ENCODE measurements at regions not wholly inside any gene's neighbourhood (a gene's known extent, or its start where the extent isn't known, plus 50 kb on each side); places are given as distances from the start of the nearest gene placed in this dataset.
A peak's percentile ranks its signal among the peaks of the same experiment; 100 is the strongest.

DNA sequence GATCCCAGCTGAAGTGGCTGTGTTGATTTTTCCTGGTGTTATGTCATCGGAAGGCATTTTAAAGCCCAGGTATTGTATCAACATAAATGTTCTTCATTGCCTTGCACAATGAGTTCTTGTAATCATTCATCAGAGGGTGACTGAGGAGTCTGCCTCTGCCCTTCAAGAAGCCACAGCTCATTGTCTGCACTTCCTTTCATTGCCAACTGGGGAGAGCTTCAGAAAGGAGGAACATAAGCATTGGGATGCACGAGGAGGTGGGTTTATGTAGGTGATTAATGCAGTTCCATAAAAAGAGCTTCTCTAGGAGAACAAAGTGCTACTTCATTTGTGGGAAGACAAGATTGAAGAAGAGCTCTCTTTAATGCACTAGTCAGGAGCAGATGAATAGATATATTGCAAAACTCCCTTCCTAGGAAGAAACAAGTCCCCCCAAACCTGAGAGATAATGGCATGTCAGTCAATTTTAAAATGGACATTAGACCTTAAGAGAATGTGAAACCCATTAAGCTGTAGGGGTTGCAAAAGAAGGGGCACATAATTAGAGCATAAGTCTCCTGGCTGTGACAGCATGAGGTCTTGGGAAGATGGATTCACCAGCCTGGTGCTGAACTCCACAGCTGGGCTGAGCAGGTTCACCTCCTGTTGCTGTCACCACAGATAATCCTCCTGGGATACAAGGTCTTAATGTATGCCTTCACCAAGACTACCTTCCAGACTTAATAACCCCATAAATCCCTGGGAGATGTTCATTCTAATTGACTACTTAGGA is 124.6 kb downstream of the BACH1 start:
- H3K4me2 ChIP-seq (replicated peaks; ENCODE audit: extremely low read depth, low read length, poor library complexity, severe bottlenecking) = no peak overlapping the region
- H3K27ac ChIP-seq (ENCODE audit: low read depth in 1 of 2, low read length in 2 of 2) = no peak overlapping the region
- Mint-ChIP-seq H3K27me3 (ENCODE audit: low read depth in 3 of 3) (no peaks in the 10 kb centered on the region), H3K9me3 (peaks cover 0 to 3% (median 1%) of the 10 kb centered on the region in 7 donors), H3K4me3 (no peak overlapping the region), H3K4me1 (peaks cover 7% of the 10 kb centered on the region), H3K36me3 (peaks cover 8 to 16% of the 10 kb centered on the region in 2 donors), H3K27ac (peak overlapping the region in 3 of 7 donors; percentile 10 to 48 (median 15))
- intact Hi-C loops (cut with micrococcal nuclease) = no loop called here
- H3K9me3 ChIP-seq (replicated peaks in 1 of 2; ENCODE audit: control insufficient read depth in 1 of 2, insufficient read depth in 1 of 2, low read length in 2 of 2) = no peaks in the 10 kb centered on the region
- no peak overlapping the region for H3K9ac ChIP-seq (ENCODE audit: insufficient read depth, low read length, poor library complexity, severe bottlenecking)
- no peak overlapping the region for H2AFZ ChIP-seq (ENCODE audit: insufficient read depth, low read depth, low read length, poor library complexity, severe bottlenecking)
- TF ChIP-seq, protein P1, sequence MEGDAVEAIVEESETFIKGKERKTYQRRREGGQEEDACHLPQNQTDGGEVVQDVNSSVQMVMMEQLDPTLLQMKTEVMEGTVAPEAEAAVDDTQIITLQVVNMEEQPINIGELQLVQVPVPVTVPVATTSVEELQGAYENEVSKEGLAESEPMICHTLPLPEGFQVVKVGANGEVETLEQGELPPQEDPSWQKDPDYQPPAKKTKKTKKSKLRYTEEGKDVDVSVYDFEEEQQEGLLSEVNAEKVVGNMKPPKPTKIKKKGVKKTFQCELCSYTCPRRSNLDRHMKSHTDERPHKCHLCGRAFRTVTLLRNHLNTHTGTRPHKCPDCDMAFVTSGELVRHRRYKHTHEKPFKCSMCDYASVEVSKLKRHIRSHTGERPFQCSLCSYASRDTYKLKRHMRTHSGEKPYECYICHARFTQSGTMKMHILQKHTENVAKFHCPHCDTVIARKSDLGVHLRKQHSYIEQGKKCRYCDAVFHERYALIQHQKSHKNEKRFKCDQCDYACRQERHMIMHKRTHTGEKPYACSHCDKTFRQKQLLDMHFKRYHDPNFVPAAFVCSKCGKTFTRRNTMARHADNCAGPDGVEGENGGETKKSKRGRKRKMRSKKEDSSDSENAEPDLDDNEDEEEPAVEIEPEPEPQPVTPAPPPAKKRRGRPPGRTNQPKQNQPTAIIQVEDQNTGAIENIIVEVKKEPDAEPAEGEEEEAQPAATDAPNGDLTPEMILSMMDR (IDR thresholded peaks at IDR 0.05) = no peak
- no peaks in the 10 kb centered on the region for H4K20me1 ChIP-seq (ENCODE audit: insufficient read depth, low read length)
- WGBS (ENCODE audit: insufficient coverage) = 70% methylated on average over 2 of the region's 2 CpGs
- no peaks in the 10 kb centered on the region for H3K27me3 ChIP-seq (ENCODE audit: control insufficient read depth in 2 of 2, insufficient read depth in 2 of 2, low read length in 2 of 2)
- no peak overlapping the region for H3K4me3 ChIP-seq (replicated peaks in 1 of 3; ENCODE audit: low read depth in 2 of 3, low read length in 3 of 3)
- H3K4me1 ChIP-seq (ENCODE audit: control insufficient read depth in 1 of 2, insufficient read depth in 2 of 2, low read length in 2 of 2) = no peaks in the 10 kb centered on the region
- no peak for DNase-seq
- no peaks in the 10 kb centered on the region for H3K36me3 ChIP-seq (replicated peaks in 1 of 2; ENCODE audit: control insufficient read depth in 1 of 2, insufficient read depth in 2 of 2, low read length in 2 of 2)
- H3K79me2 ChIP-seq (ENCODE audit: insufficient read depth, low read length) = no peaks in the 10 kb centered on the region

DNA sequence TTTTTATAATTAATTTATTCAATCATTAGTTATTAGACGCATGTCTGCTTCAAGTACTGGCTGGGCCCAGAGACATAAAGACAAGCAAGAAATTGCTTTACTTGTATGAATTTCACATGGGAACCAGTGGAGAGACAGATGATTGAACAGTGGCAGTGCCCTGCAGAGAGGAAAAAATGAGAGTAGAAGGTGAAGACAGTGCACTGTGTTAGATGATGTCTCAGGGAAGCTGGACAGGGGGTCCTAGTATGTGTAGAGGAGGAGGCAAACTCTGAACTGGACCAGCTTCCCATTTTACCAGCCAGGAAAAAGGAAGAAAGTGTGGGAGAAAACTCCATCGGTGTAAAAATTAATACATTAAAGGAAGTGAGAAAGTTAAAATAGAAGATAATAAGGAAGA is 126.0 kb downstream of the BACH1 start:
- H3K4me3 Mint-ChIP-seq = no peak overlapping the region
- intact Hi-C loops (cut with micrococcal nuclease) = no loop called here
- H3K27ac Mint-ChIP-seq = no peak overlapping the region

More for the DNA sequence above, 126.0 kb downstream of the BACH1 start:
- H3K36me3 Mint-ChIP-seq = peaks cover 8 to 16% of the 10 kb centered on the region in 2 donors
- Histone ChIP-seq H4K20me1 (ENCODE audit: insufficient read depth, low read length) (no peaks in the 10 kb centered on the region), H3K9ac (ENCODE audit: insufficient read depth, low read length, poor library complexity, severe bottlenecking) (no peak overlapping the region), H3K9me3 (replicated peaks in 1 of 2; ENCODE audit: control insufficient read depth in 1 of 2, insufficient read depth in 1 of 2, low read length in 2 of 2) (peaks cover 0 to 3% of the 10 kb centered on the region in 2 donors), H3K4me3 (replicated peaks in 1 of 3; ENCODE audit: low read depth in 2 of 3, low read length in 3 of 3) (no peak overlapping the region), H3K4me1 (ENCODE audit: control insufficient read depth in 1 of 2, insufficient read depth in 2 of 2, low read length in 2 of 2) (no peaks in the 10 kb centered on the region), H2AFZ (ENCODE audit: insufficient read depth, low read depth, low read length, poor library complexity, severe bottlenecking) (no peak overlapping the region), H3K36me3 (replicated peaks in 1 of 2; ENCODE audit: control insufficient read depth in 1 of 2, insufficient read depth in 2 of 2, low read length in 2 of 2) (no peaks in the 10 kb centered on the region), H3K27me3 (ENCODE audit: control insufficient read depth in 2 of 2, insufficient read depth in 2 of 2, low read length in 2 of 2) (no peaks in the 10 kb centered on the region), H3K79me2 (ENCODE audit: insufficient read depth, low read length) (no peaks in the 10 kb centered on the region), H3K4me2 (replicated peaks; ENCODE audit: extremely low read depth, low read length, poor library complexity, severe bottlenecking) (no peak overlapping the region), H3K27ac (ENCODE audit: low read depth in 1 of 2, low read length in 2 of 2) (no peak overlapping the region)
- peaks cover 5% of the 10 kb centered on the region for H3K4me1 Mint-ChIP-seq
- no peak for DNase-seq
- H3K9me3 Mint-ChIP-seq = peaks cover 0 to 6% (median 1%) of the 10 kb centered on the region in 7 donors
- H3K27me3 Mint-ChIP-seq (ENCODE audit: low read depth in 3 of 3) = no peaks in the 10 kb centered on the region
- WGBS (ENCODE audit: insufficient coverage) = 100% methylated on average over 1 of the region's 2 CpGs
- TF ChIP-seq, protein P1 (IDR thresholded peaks at IDR 0.05) = no peak

All from CD14-positive monocyte (primary cell).